Heart left ventricle (tissue), 13 donors: ENCODE measurements at regions not wholly inside any gene's neighbourhood (a gene's known extent, or its start where the extent isn't known, plus 50 kb on each side); places are given as distances from the start of the nearest gene placed in this dataset.

Source experiments
- POLR2A ChIP-seq, 2 donors: fragments of 450-650 bp; IDR thresholded peaks; one replicate each; pipeline ENCODE4 v1.6.1; 2017; ENCODE audit warnings: antibody characterized with exemption in 2 of 2, mild to moderate bottlenecking in 2 of 2, moderate library complexity in 2 of 2
- TF ChIP-seq, protein P1 (sequence below), 12 donors: fragments of 200-600 bp; sonication (generic) in 4 of 12; IDR thresholded peaks; one replicate each; pipeline versions ENCODE4 v1.5.0 to v1.8.0; 2018 to 2022; ENCODE audit warnings: antibody characterized with exemption in 12 of 12, mild to moderate bottlenecking in 5 of 12
- donor health status: ischemic (EF 13 %, LVEDD 7.1; RV severe dilation, severe dysfunction).
- donor health status: DM: no; HTN: yes; CAD: no.
- donor health status: DM: no; HTN: no; CAD: no.
- donor health status: ischemic (EF 25% LVEDD 6.9; RV normal size, moderate dysfunction).
- donor health status: ischemic (EF 25% LVEDD 5.7; RV mildly dilated, moderate dysfunction).
- donor health status: ischemic (EF 35%, LVEDD 5.7; RV mildly dilated, moderate dysfunction).
- donor health status: nonischemic (EF 11% LVEDD 7.7; RV severe dilation, severe dysfunction).
- donor health status: DM: yes; HTN: yes; CAD: no.
- donor health status: PGD.
- donor health status: ischemic (EF 29% LVEDD 5.4; RV normal size, mild dysfunction).
- donor health status: nonischemic (EF 23%, LVEDD 6.1; RV moderate dilation, normal function).

DNA sequence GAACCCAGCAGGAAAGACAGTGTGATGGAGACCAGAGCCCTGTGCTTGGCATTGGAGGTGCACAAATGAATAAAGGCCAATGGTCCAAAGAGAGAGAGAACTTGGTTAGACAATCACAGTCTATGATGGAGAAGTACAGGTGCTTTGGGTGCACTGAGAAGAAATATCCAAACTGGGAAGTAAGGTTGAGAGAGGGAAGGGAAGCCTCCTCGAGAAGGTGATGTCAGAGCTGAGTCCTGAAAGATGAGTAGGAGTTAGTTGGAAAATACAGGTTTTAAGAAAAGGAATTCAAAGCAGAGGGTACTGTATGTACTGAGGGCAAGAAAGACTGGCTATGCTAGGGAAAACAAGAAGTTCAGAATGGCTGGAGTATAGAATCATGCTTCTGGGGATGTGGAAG is 94.1 kb upstream of the CD53 start:
- TF ChIP-seq, protein P1, sequence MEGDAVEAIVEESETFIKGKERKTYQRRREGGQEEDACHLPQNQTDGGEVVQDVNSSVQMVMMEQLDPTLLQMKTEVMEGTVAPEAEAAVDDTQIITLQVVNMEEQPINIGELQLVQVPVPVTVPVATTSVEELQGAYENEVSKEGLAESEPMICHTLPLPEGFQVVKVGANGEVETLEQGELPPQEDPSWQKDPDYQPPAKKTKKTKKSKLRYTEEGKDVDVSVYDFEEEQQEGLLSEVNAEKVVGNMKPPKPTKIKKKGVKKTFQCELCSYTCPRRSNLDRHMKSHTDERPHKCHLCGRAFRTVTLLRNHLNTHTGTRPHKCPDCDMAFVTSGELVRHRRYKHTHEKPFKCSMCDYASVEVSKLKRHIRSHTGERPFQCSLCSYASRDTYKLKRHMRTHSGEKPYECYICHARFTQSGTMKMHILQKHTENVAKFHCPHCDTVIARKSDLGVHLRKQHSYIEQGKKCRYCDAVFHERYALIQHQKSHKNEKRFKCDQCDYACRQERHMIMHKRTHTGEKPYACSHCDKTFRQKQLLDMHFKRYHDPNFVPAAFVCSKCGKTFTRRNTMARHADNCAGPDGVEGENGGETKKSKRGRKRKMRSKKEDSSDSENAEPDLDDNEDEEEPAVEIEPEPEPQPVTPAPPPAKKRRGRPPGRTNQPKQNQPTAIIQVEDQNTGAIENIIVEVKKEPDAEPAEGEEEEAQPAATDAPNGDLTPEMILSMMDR (IDR thresholded peaks at IDR 0.05): no peak
- TF ChIP-seq POLR2A (IDR thresholded peaks at IDR 0.05): no peak
